ENCODE measurements at regions not wholly inside any gene's neighbourhood (a gene's known extent, or its start where the extent isn't known, plus 50 kb on each side); places are given as distances from the start of the nearest gene placed in this dataset.

GRCh38 chr13:108527844-108528243 is 101.6 kb upstream of the MYO16 start:
- Histone ChIP-seq H3K36me3 (ENCODE audit: control insufficient read depth in 2 of 2, extremely low read depth in 1 of 2, insufficient read depth in 2 of 2, low read length in 2 of 2) (no peaks in the 10 kb centered on the region), H3K4me2 (ENCODE audit: insufficient read depth, low read length) (no peak overlapping the region), H3K9ac (replicated peaks; ENCODE audit: extremely low read depth, insufficient read depth, low read length) (no peak overlapping the region), H3K27me3 (ENCODE audit: control insufficient read depth in 2 of 2, insufficient read depth in 2 of 2, low read length in 2 of 2) (no peaks in the 10 kb centered on the region), H3K27ac (ENCODE audit: insufficient read depth, low read depth, low read length) (no peak overlapping the region), H3K9me1 (replicated peaks; ENCODE audit: control insufficient read depth, extremely low read depth, insufficient read depth, low read length) (no peaks in the 10 kb centered on the region), H3K4me1 (ENCODE audit: control insufficient read depth, extremely low read depth, insufficient read depth, low read length) (no peaks in the 10 kb centered on the region), H3K4me3 (replicated peaks in 1 of 3; ENCODE audit: insufficient read depth in 1 of 3, low read depth in 1 of 3, low read length in 3 of 3) (no peak overlapping the region), H2AFZ (ENCODE audit: low read depth, low read length) (no peak overlapping the region), H4K20me1 (replicated peaks; ENCODE audit: control insufficient read depth, extremely low read depth, insufficient read depth, low read length) (no peaks in the 10 kb centered on the region), H3K9me3 (replicated peaks; ENCODE audit: control insufficient read depth, insufficient read depth, low read length) (peaks cover 5% of the 10 kb centered on the region), H3K79me2 (ENCODE audit: control insufficient read depth, insufficient read depth, low read length) (no peaks in the 10 kb centered on the region)
- no TSS peak for BruUV-seq (replicated peaks)
- DNase-seq (ENCODE audit: low read depth, low spot score): no peak
- no peak for TF ChIP-seq POLR2AphosphoS5 (IDR thresholded peaks at IDR 0.05; ENCODE audit: insufficient read depth, low read depth, low read length)
- TF ChIP-seq GATA2 (IDR thresholded peaks at IDR 0.05; ENCODE audit: insufficient read depth, insufficient read length, low read depth, low read length): no peak
- TF ChIP-seq EZH2 (IDR thresholded peaks at IDR 0.05; ENCODE audit: borderline replicate concordance, low read depth, low read length, severe bottlenecking): no peak
- no peak for TF ChIP-seq MAX (IDR thresholded peaks at IDR 0.05; ENCODE audit: insufficient read depth, insufficient read length)
- no peak for TF ChIP-seq MYC (IDR thresholded peaks at IDR 0.05; ENCODE audit: low read depth, low read length)
- TF ChIP-seq POLR2A (IDR thresholded peaks at IDR 0.05; ENCODE audit: low read depth, low read length): no peak
- no peak for TF ChIP-seq JUN (IDR thresholded peaks at IDR 0.05; ENCODE audit: borderline replicate concordance, insufficient read depth, insufficient read length, low read depth)
- TF ChIP-seq CTCF (IDR thresholded peaks at IDR 0.05; ENCODE audit: extremely low read depth in 1 of 2, insufficient read depth in 1 of 2, low read depth in 1 of 2, low read length in 2 of 2): no peak
- TF ChIP-seq FOS (IDR thresholded peaks at IDR 0.05; ENCODE audit: borderline replicate concordance, insufficient read depth, low read length): no peak
- dilution Hi-C loops (cut with MboI; ENCODE audit: extremely low pct_ligation_motif_present, low sequenced_read_pairs) (no loop called here), intact Hi-C loops (cut with micrococcal nuclease) (no loop called here)
- ChIA-PET CTCF (no interaction called here), POLR2A (no interaction called here)
- no peak for FAIRE-seq
